ENCODE measurements at regions not wholly inside any gene's neighbourhood (a gene's known extent, or its start where the extent isn't known, plus 50 kb on each side); places are given as distances from the start of the nearest gene placed in this dataset.

DNA sequence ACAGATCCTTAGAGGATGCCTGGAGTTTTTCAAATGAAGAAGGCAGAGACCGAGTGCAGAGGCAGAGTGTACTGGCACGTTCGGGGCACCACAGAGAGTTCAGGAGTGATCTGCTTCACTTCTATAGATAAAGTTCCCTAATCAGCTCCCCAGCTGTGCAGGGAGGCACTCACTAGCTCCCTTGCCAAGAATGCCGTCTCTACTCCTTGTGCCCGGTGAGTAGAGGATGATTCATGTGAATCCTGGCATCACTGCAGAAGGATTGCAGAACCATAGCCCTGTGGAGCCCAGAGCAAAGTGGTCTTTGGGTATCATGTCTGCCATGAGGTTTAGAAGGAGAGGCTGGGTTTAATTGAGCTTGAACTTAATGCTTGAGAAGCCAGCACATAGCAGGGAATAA, 510.1 kb upstream of the RAB6C start:
- Mint-ChIP-seq H3K4me1 (peaks cover 0 to 4% (median 0%) of the 10 kb centered on the region in 3 donors), H3K4me3 (no peak overlapping the region), H3K27me3 (peaks cover 5 to 13% (median 10%) of the 10 kb centered on the region in 3 donors), H3K36me3 (no peaks in the 10 kb centered on the region), H3K27ac (no peak overlapping the region), H3K9me3 (peaks cover 0 to 3% (median 0%) of the 10 kb centered on the region in 7 donors)
- ATAC-seq (ENCODE audit: low read depth in 2 of 2) (no peak), DNase-seq (no peak)

DNA sequence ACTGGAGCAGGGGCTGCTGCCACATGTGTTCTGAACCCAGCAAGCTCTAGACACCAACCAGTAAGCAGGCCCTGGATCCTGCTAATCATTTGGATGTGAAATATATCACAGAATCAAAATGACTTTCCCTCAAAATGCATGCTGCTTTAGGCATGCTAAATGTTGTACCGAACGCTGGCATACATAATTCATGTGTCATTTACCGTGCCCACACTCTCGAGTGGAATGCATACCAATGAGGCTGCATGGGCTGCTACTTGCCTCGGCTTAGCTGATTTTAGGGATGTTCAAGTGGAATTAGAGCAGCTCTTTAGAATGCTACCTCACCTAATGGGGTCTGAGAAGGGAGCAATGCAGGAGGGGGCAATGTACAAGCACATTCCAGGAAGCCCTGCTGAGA, 509.6 kb upstream of the RAB6C start:
- H3K27me3 Mint-ChIP-seq, result peaks cover 2 to 13% (median 11%) of the 10 kb centered on the region in 3 donors
- H3K4me1 Mint-ChIP-seq, result peaks cover 0 to under 1% (median 0%) of the 10 kb centered on the region in 3 donors
- no peak for DNase-seq

DNA sequence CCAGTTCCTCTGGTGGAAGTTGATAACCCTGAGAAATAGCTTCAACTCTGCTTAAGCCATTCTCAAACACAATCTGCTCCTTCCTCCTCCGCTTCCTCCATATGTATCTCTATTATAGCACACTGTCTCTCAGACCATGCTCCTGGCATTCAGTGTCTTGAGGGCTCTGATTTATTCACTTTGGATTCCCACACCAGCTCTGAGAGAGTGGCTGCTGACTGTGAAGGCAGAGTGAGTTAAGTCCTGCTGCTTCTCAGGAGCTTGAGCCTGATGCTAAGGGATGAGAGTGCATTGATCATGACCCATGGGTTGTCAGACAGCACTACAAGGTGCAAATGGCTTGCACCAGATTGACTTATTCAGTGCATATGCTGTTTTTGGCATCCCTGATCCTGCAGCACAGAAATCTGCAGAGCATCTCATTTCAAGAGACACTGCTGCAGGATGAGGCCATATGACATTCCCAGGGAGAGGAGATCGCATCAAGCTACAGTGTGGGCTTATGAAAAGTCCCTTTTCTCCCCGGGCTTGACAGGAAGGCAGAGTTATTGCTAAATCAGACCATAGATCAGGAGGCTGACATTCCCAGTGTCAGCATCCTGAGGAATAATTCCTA, 500.5 kb upstream of the RAB6C start:
- Mint-ChIP-seq H3K4me1 (peaks cover 11 to 34% (median 19%) of the 10 kb centered on the region in 3 donors), H3K27me3 (peaks cover 4 to 5% (median 4%) of the 10 kb centered on the region in 3 donors), H3K27ac (no peak overlapping the region), H3K9me3 (peaks cover 0 to 5% (median 2%) of the 10 kb centered on the region in 7 donors), H3K36me3 (peaks cover 0 to 3% of the 10 kb centered on the region in 2 donors), H3K4me3 (no peak overlapping the region)
- no peak for ATAC-seq (ENCODE audit: low read depth in 2 of 2)
- no peak for DNase-seq

More for the DNA sequence above, 509.6 kb upstream of the RAB6C start:
- H3K27ac Mint-ChIP-seq, result no peak overlapping the region
- peaks cover 0 to 3% (median 0%) of the 10 kb centered on the region in 7 donors for H3K9me3 Mint-ChIP-seq
- no peak for ATAC-seq (ENCODE audit: low read depth in 2 of 2)
- H3K36me3 Mint-ChIP-seq, result no peaks in the 10 kb centered on the region
- H3K4me3 Mint-ChIP-seq, result no peak overlapping the region

- Mint-ChIP-seq H3K4me1 (peaks cover 12 to 35% (median 21%) of the 10 kb centered on the region in 3 donors), H3K27me3 (peaks cover 0 to 5% (median 0%) of the 10 kb centered on the region in 3 donors), H3K9me3 (peaks cover 0 to 5% (median 2%) of the 10 kb centered on the region in 7 donors), H3K4me3 (no peak overlapping the region), H3K27ac (no peak overlapping the region), H3K36me3 (peaks cover 0 to 3% of the 10 kb centered on the region in 2 donors)
- ATAC-seq (ENCODE audit: low read depth in 2 of 2) (no peak), DNase-seq (no peak)
Observed at GRCh38 chr2:129479892-129480291, 499.6 kb upstream of the RAB6C start.

DNA sequence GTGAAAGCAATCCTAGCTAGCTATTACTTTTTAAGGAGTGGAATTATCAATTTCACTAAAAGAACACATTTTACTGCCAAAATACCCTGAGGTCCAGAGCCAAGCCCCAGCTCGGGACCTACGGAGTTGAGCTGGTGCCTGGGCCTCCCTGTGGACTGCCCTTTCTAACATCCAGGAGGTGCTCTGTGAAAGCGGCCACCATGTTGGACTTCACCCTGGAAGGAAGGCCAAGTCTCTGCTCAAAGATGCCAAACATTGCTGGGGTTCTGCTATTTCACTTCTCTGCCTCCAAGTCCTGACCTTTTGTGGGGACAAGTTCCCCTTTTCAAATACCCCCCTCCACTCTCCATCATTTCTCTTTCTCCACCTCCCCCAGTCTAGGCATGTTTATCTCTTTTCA, 498.7 kb upstream of the RAB6C start:
- ATAC-seq (ENCODE audit: low read depth in 2 of 2), result no peak
- Mint-ChIP-seq H3K36me3 (peaks cover 0 to 3% of the 10 kb centered on the region in 2 donors), H3K27me3 (peaks cover 0 to 5% (median 0%) of the 10 kb centered on the region in 3 donors), H3K4me1 (peaks cover 12 to 35% (median 21%) of the 10 kb centered on the region in 3 donors), H3K9me3 (peaks cover 0 to 5% (median 2%) of the 10 kb centered on the region in 7 donors), H3K27ac (peak overlapping the region in 2 of 6 donors; percentile 40 to 73), H3K4me3 (peak overlapping the region in 1 of 8 donors; percentile 26)
- DNase-seq, result no peak

GRCh38 chr2:129481306-129482219, 497.9 kb upstream of the RAB6C start:
- Mint-ChIP-seq H3K4me1 (peaks cover 12 to 35% (median 21%) of the 10 kb centered on the region in 3 donors), H3K4me3 (peak overlapping the region in 1 of 8 donors; percentile 47), H3K36me3 (peaks cover 0 to 3% of the 10 kb centered on the region in 2 donors), H3K27me3 (peaks cover 0 to 5% (median 0%) of the 10 kb centered on the region in 3 donors), H3K9me3 (peaks cover 0 to 5% (median 2%) of the 10 kb centered on the region in 7 donors), H3K27ac (peak overlapping the region in 3 of 6 donors; percentile 34 to 58 (median 40))
- DNase-seq (no peak), ATAC-seq (ENCODE audit: low read depth in 2 of 2) (no peak)

DNA sequence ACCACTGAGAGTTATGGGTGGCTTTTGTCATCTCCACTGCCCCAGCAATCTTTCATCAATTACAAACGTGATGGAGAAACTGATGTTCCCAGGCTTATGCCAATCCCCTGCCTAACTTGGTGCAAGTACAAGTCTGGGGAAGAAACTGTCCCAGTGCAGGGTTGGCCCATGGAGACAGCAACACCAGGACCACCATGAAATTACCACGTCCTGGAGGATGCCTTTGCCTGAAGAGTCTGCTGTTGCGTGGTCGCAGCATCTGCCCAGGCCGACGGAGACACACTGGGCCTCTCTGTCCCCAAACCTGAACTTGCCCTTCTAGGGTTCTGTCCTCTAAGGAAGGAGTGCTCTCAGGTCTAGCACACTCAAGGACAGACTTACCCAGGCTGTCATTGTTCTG, 496.8 kb upstream of the RAB6C start:
- Mint-ChIP-seq H3K9me3 (peaks cover 0 to 6% (median 2%) of the 10 kb centered on the region in 7 donors), H3K36me3 (peaks cover 0 to 3% of the 10 kb centered on the region in 2 donors), H3K4me1 (peaks cover 12 to 35% (median 21%) of the 10 kb centered on the region in 3 donors), H3K4me3 (peak overlapping the region in 1 of 8 donors; percentile 82), H3K27me3 (peaks cover 0 to 5% (median 0%) of the 10 kb centered on the region in 3 donors), H3K27ac (peak overlapping the region in 4 of 6 donors; percentile 22 to 99 (median 90))
- no peak for DNase-seq
- no peak for ATAC-seq (ENCODE audit: low read depth in 2 of 2)

DNA sequence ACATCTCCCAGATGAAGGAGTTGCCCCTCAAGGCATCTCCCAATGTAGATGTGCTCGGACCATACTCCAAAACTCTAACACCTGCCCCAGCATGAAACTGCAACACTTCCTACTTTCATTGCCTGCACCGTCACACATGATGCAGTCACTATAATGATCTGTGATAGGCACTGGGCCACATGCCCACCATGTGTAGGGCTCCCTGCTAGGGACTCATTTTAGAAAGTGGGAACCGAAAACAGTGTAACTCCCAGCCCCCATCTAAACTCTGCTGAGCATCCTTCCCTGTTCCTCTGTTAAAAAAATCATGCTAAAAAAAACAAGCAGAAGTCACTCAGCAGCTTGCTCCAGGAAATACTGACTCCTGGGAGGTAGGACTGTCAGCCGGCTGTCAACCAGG, 496.1 kb upstream of the RAB6C start:
- H3K27ac Mint-ChIP-seq, result peak overlapping the region; percentile 10 to 99 (median 96)
- peaks cover 0 to 5% (median 0%) of the 10 kb centered on the region in 3 donors for H3K27me3 Mint-ChIP-seq
- peak overlapping the region in 5 of 8 donors; percentile 37 to 83 (median 78) for H3K4me3 Mint-ChIP-seq
- peaks cover 12 to 35% (median 21%) of the 10 kb centered on the region in 3 donors for H3K4me1 Mint-ChIP-seq
- DNase-seq (peak; percentile 52), ATAC-seq (ENCODE audit: low read depth in 2 of 2) (peak; percentile 93 to 96)
- peaks cover 0 to 3% of the 10 kb centered on the region in 2 donors for H3K36me3 Mint-ChIP-seq
- peaks cover 0 to 6% (median 2%) of the 10 kb centered on the region in 7 donors for H3K9me3 Mint-ChIP-seq

GRCh38 chr2:129484999-129485897, 494.2 kb upstream of the RAB6C start:
- Mint-ChIP-seq H3K9me3 (peaks cover 0 to 8% (median 4%) of the 10 kb centered on the region in 7 donors), H3K27ac (peak overlapping the region in 2 of 6 donors; percentile 44 to 49), H3K36me3 (peaks cover 0 to 3% of the 10 kb centered on the region in 2 donors), H3K4me3 (no peak overlapping the region), H3K4me1 (peaks cover 12 to 35% (median 21%) of the 10 kb centered on the region in 3 donors), H3K27me3 (peaks cover 0 to 5% (median 0%) of the 10 kb centered on the region in 3 donors)
- no peak for ATAC-seq (ENCODE audit: low read depth in 2 of 2)
- DNase-seq, result no peak

DNA sequence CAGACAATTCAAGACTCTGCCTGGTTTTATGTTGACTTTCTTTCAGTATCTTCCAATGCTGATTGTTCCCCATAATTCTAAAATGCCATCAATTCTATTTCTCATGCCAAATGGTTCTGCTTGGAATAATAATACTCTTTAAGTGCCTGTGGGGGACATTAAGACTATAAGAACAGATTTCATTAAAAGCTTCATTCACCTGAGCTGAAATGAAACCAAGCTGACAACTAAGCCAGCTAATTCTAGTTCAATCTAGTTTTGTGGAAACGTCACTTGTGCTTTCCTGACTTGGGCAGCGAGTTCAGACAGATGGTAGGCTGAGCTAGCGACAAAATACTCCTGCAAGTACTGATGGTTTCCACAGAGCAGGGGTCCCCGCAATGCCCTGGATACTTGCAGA, 491.1 kb upstream of the RAB6C start:
- Mint-ChIP-seq H3K27ac (no peak overlapping the region), H3K36me3 (no peaks in the 10 kb centered on the region), H3K9me3 (peaks cover 0 to 4% (median under 1%) of the 10 kb centered on the region in 7 donors), H3K4me1 (peaks cover 7 to 8% (median 8%) of the 10 kb centered on the region in 3 donors), H3K4me3 (no peak overlapping the region), H3K27me3 (peaks cover 0 to 18% (median 4%) of the 10 kb centered on the region in 3 donors)
- no peak for DNase-seq
- no peak for ATAC-seq (ENCODE audit: low read depth in 2 of 2)

GRCh38 chr2:129490641-129491040, 488.8 kb upstream of the RAB6C start:
- Mint-ChIP-seq H3K27ac (no peak overlapping the region), H3K4me1 (no peaks in the 10 kb centered on the region), H3K9me3 (peaks cover 0 to 7% (median 0%) of the 10 kb centered on the region in 7 donors), H3K4me3 (no peak overlapping the region), H3K36me3 (no peaks in the 10 kb centered on the region), H3K27me3 (peaks cover 0 to 21% (median 4%) of the 10 kb centered on the region in 3 donors)
- no peak for DNase-seq
- no peak for ATAC-seq (ENCODE audit: low read depth in 2 of 2)

DNA sequence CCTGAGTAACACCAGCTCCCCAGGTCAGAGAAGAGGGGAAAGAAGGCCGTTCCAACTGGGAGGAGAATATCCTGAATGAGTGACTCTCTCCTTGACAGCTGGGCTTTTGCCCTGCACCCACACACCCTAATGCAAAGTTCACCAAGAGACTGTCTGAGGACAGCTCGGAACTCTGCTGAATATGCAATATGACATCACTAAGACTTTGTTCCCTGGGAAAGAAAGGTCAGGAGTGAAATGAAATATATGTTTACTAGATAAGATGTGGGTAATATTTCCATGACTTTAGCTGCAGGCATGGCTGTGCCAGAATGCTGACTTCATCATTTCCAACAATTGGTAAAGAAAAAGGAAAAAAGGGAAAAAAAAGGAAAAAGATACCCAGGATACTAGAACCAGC, 488.2 kb upstream of the RAB6C start:
- no peak overlapping the region for H3K27ac Mint-ChIP-seq
- DNase-seq, result no peak
- ATAC-seq (ENCODE audit: low read depth in 2 of 2), result no peak
- peaks cover 0 to 21% (median 4%) of the 10 kb centered on the region in 3 donors for H3K27me3 Mint-ChIP-seq
- peaks cover 0 to 7% (median 0%) of the 10 kb centered on the region in 7 donors for H3K9me3 Mint-ChIP-seq
- H3K4me1 Mint-ChIP-seq, result no peaks in the 10 kb centered on the region
- H3K36me3 Mint-ChIP-seq, result no peaks in the 10 kb centered on the region
- H3K4me3 Mint-ChIP-seq, result no peak overlapping the region
